GM12878 (cell line): ENCODE measurements at regions not wholly inside any gene's neighbourhood (a gene's known extent, or its start where the extent isn't known, plus 50 kb on each side); places are given as distances from the start of the nearest gene placed in this dataset.

Experiments used
- BCL3 ChIP-seq: IDR thresholded peaks from 2 replicates; pipeline ENCODE4 v1.6.1; 2011; ENCODE audit warnings: borderline replicate concordance, low read depth, mild to moderate bottlenecking, moderate library complexity, low read length; ENCODE audit not compliant: insufficient read depth, poor library complexity, severe bottlenecking
- CEBPB ChIP-seq, 2 experiments: fragments of 150-350 bp in 1 of 2; IDR thresholded peaks; 2 replicates each; pipeline ENCODE4 v1.6.1; 2012 to 2014; ENCODE audit warnings: low read depth in 2 of 2, low read length in 2 of 2, borderline replicate concordance in 1 of 2, inconsistent platforms in 1 of 2
- CHD2 ChIP-seq: IDR thresholded peaks from 2 replicates; pipeline ENCODE4 v1.6.1; 2011; ENCODE audit warnings: low read depth, low read length, improper control_type of control experiment, borderline replicate concordance
- CTCF ChIP-seq, 3 experiments: IDR thresholded peaks in 2 of 3; conservative IDR thresholded peaks in 1 of 3; 2 replicates each; pipeline ENCODE4 v1.5.1; 2011; ENCODE audit warnings: low read depth in 3 of 3, low read length in 3 of 3, mild to moderate bottlenecking in 3 of 3, control low read depth in 2 of 3, moderate library complexity in 2 of 3, inconsistent platforms in 1 of 3, mixed read lengths in 1 of 3; ENCODE audit not compliant: control insufficient read depth in 2 of 3, insufficient read depth in 1 of 3; ENCODE audit errors: extremely low read depth in 1 of 3
- MAX ChIP-seq: IDR thresholded peaks from 2 replicates; pipeline ENCODE4 v1.6.1; 2012; ENCODE audit warnings: low read depth, low read length, improper control_type of control experiment
- MTA3 ChIP-seq: IDR thresholded peaks from 2 replicates; pipeline ENCODE4 v1.6.1; 2012; ENCODE audit warnings: low read length, inconsistent platforms, borderline replicate concordance
- MYC ChIP-seq: IDR thresholded peaks from 2 replicates; pipeline ENCODE4 v1.6.1; 2011; ENCODE audit warnings: mild to moderate bottlenecking, low read length, moderate library complexity, inconsistent platforms; ENCODE audit not compliant: insufficient read depth, insufficient replicate concordance, insufficient read length, severe bottlenecking
- POLR2AphosphoS5 ChIP-seq: IDR thresholded peaks from 2 replicates; pipeline ENCODE4 v1.6.1; 2011; ENCODE audit warnings: mild to moderate bottlenecking, low read length, inconsistent platforms
- PRDM15 ChIP-seq: fragments of 450-650 bp; formaldehyde crosslinking; IDR thresholded peaks from 2 replicates; pipeline ENCODE4 v1.4.0; 2020; ENCODE audit warnings: mild to moderate bottlenecking, moderate library complexity
- ZBTB11 ChIP-seq: fragments of 450-650 bp; formaldehyde crosslinking; IDR thresholded peaks from 2 replicates; pipeline ENCODE4 v1.5.0; 2022; ENCODE audit warnings: mild to moderate bottlenecking, missing genetic modification characterization
- ZBTB33 ChIP-seq: fragments of 450-650 bp; IDR thresholded peaks from 2 replicates; pipeline ENCODE4 v1.6.1; 2017; ENCODE audit warnings: mild to moderate bottlenecking
- ZNF207 ChIP-seq: fragments of 450-650 bp; IDR thresholded peaks from 2 replicates; pipeline ENCODE4 v1.6.1; 2014; ENCODE audit warnings: antibody characterized with exemption, mild to moderate bottlenecking, borderline replicate concordance
- ZNF274 ChIP-seq: IDR thresholded peaks from one replicate; pipeline ENCODE4 v1.8.0; 2011; ENCODE audit not compliant: insufficient read length, insufficient read depth

- no peak for TF ChIP-seq ZNF207
- TF ChIP-seq BCL3 = no peak
- TF ChIP-seq PRDM15 = no peak
- no peak for TF ChIP-seq POLR2AphosphoS5
- TF ChIP-seq MYC = no peak
- no peak for TF ChIP-seq ZNF274
- no peak for TF ChIP-seq CTCF (IDR thresholded peaks at IDR 0.05 in 2 of 3, conservative IDR thresholded peaks at IDR 0.05 in 1 of 3; ENCODE audit: control insufficient read depth in 2 of 3, extremely low read depth in 1 of 3, insufficient read depth in 1 of 3, low read depth in 3 of 3, low read length in 3 of 3)
- TF ChIP-seq ZBTB11 (CRISPR knock-in tag) = no peak
- TF ChIP-seq MAX = no peak
- TF ChIP-seq ZBTB33 = no peak
- TF ChIP-seq CEBPB (IDR thresholded peaks at IDR 0.05; ENCODE audit: borderline replicate concordance in 1 of 2, low read depth in 2 of 2, low read length in 2 of 2) = no peak
- no peak for TF ChIP-seq CHD2
- TF ChIP-seq MTA3 = no peak
These were observed 158.2 kb upstream of the FOXK1 start for GRCh38 chr7:4523873-4524272.
